DOHH2 (cell line): ENCODE measurements at regions not wholly inside any gene's neighbourhood (a gene's known extent, or its start where the extent isn't known, plus 50 kb on each side); places are given as distances from the start of the nearest gene placed in this dataset.

Experiments
- H3F3A ChIP-seq: fragments of 200-600 bp; sonication (generic), shearing (Covaris generic); 2 replicates; pipeline ENCODE4 v1.6.0; 2016; ENCODE audit warnings: antibody characterized with exemption, mild to moderate bottlenecking; ENCODE audit not compliant: control insufficient read depth, insufficient read depth
- H3K27ac ChIP-seq: fragments of 200-600 bp; sonication (generic); 2 replicates; pipeline ENCODE4 v1.5.1; 2014; ENCODE audit warnings: low read depth, mild to moderate bottlenecking, low read length, moderate library complexity
- H3K27me3 ChIP-seq: fragments of 200-600 bp; sonication (generic); 2 replicates; pipeline ENCODE4 v1.6.1; 2014; ENCODE audit warnings: mild to moderate bottlenecking, low read length, mixed read lengths; ENCODE audit not compliant: control insufficient read depth
- H3K36me3 ChIP-seq: fragments of 200-600 bp; sonication (generic); 2 replicates; pipeline ENCODE4 v1.6.1; 2014; ENCODE audit warnings: mild to moderate bottlenecking, low read length, moderate library complexity, mixed read lengths; ENCODE audit not compliant: control insufficient read depth
- H3K4me1 ChIP-seq: fragments of 200-600 bp; sonication (generic); 2 replicates; pipeline ENCODE4 v1.6.1; 2014; ENCODE audit warnings: mild to moderate bottlenecking, low read length, mixed read lengths; ENCODE audit not compliant: control insufficient read depth
- H3K4me2 ChIP-seq: fragments of 200-600 bp; sonication (generic); 2 replicates; pipeline ENCODE4 v1.6.0; 2014; ENCODE audit warnings: mild to moderate bottlenecking, low read length, moderate library complexity
- H3K4me3 ChIP-seq: fragments of 200-600 bp; sonication (generic); 2 replicates; pipeline ENCODE4 v1.5.1; 2014; ENCODE audit warnings: mild to moderate bottlenecking, low read length, mixed read lengths
- H3K79me2 ChIP-seq: fragments of 200-600 bp; sonication (generic); 2 replicates; pipeline ENCODE4 v1.6.1; 2014; ENCODE audit warnings: mild to moderate bottlenecking, low read length, mixed read lengths; ENCODE audit not compliant: control insufficient read depth
- H3K9me2 ChIP-seq: fragments of 200-600 bp; sonication (generic); replicated peaks from 2 replicates; pipeline ENCODE4 v1.6.1; 2014; ENCODE audit warnings: mild to moderate bottlenecking, low read length, mixed read lengths; ENCODE audit not compliant: control insufficient read depth
- H3K9me3 ChIP-seq: fragments of 200-600 bp; sonication (generic); 2 replicates; pipeline ENCODE4 v1.6.1; 2014; ENCODE audit warnings: antibody characterized with exemption, low read length, mixed read lengths; ENCODE audit not compliant: control insufficient read depth, insufficient read depth
- H4K20me1 ChIP-seq: fragments of 200-600 bp; sonication (generic); 2 replicates; pipeline ENCODE4 v1.6.0; 2014; ENCODE audit warnings: low read depth, mild to moderate bottlenecking, antibody characterized with exemption, low read length, moderate library complexity; ENCODE audit not compliant: control insufficient read depth, insufficient read depth
- EZH2phosphoT487 ChIP-seq: fragments of 200-600 bp; sonication (generic); IDR thresholded peaks from 2 replicates; pipeline ENCODE4 v1.6.1; 2017; ENCODE audit warnings: borderline replicate concordance, mild to moderate bottlenecking, antibody characterized with exemption, low read length, moderate library complexity, mixed read lengths
- TF ChIP-seq, protein P1 (sequence below): fragments of 200-600 bp; sonication (generic); IDR thresholded peaks from one replicate; pipeline ENCODE4 v1.5.1; 2014; ENCODE audit warnings: antibody characterized with exemption, mild to moderate bottlenecking, low read depth, low read length; ENCODE audit not compliant: poor library complexity, severe bottlenecking

DNA sequence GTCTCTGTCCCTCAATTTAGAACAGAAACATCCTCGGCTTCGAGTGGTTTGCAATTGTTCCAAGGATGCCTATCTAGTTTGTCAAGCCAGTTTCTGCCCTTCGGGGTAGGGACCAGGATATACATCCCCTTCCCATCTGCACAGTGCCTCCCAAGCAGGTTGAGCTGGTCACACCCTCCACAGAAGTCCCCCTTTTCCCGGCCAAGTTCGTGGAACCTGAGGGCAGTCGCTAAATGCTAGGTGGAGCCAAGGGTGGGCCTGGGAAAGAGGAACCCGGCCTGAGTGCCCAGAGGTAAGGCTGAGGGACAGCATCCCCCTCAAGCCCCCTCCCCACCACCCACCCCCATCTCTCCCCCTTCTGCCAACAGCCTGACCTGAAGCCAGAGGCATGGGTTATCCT, 62.4 kb upstream of the NANOS1 start:
- Histone ChIP-seq H3K79me2 (no peaks in the 10 kb centered on the region), H3K36me3 (no peaks in the 10 kb centered on the region), H3F3A (no peaks in the 10 kb centered on the region), H3K4me2 (no peak overlapping the region), H3K27me3 (peaks cover 10% of the 10 kb centered on the region), H3K9me2 (no peaks in the 10 kb centered on the region), H3K9me3 (no peaks in the 10 kb centered on the region), H3K27ac (no peak overlapping the region), H3K4me1 (no peaks in the 10 kb centered on the region), H3K4me3 (no peak overlapping the region), H4K20me1 (no peaks in the 10 kb centered on the region)
- no peak for TF ChIP-seq EZH2phosphoT487
- TF ChIP-seq, protein P1, sequence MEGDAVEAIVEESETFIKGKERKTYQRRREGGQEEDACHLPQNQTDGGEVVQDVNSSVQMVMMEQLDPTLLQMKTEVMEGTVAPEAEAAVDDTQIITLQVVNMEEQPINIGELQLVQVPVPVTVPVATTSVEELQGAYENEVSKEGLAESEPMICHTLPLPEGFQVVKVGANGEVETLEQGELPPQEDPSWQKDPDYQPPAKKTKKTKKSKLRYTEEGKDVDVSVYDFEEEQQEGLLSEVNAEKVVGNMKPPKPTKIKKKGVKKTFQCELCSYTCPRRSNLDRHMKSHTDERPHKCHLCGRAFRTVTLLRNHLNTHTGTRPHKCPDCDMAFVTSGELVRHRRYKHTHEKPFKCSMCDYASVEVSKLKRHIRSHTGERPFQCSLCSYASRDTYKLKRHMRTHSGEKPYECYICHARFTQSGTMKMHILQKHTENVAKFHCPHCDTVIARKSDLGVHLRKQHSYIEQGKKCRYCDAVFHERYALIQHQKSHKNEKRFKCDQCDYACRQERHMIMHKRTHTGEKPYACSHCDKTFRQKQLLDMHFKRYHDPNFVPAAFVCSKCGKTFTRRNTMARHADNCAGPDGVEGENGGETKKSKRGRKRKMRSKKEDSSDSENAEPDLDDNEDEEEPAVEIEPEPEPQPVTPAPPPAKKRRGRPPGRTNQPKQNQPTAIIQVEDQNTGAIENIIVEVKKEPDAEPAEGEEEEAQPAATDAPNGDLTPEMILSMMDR, result no peak

DNA sequence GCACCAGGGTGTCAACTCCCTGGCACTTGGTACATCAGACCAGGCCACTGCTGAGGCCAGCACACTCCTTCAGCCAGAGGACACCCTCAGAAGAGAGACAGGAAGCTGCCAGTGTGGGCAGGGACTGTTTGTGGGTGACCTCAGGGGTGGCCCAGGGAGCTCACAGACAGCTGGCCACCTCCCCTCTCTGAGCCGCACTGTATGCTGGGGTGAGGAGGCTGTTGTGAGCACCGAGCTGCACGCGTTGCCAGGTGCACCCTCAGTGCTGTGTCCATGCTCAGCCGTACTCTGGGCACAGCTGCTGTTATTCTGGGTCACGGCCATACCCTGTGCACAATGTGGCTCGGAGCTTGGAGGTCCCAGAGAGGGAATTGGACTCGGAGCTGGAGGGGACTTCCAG, 61.5 kb upstream of the NANOS1 start:
- Histone ChIP-seq H3K27me3 (peaks cover 10% of the 10 kb centered on the region), H4K20me1 (no peaks in the 10 kb centered on the region), H3K27ac (no peak overlapping the region), H3F3A (no peaks in the 10 kb centered on the region), H3K4me3 (no peak overlapping the region), H3K4me2 (no peak overlapping the region), H3K4me1 (no peaks in the 10 kb centered on the region), H3K9me2 (no peaks in the 10 kb centered on the region), H3K9me3 (no peaks in the 10 kb centered on the region), H3K79me2 (no peaks in the 10 kb centered on the region), H3K36me3 (no peaks in the 10 kb centered on the region)
- TF ChIP-seq EZH2phosphoT487, result no peak
- TF ChIP-seq, protein P1, result no peak

DNA sequence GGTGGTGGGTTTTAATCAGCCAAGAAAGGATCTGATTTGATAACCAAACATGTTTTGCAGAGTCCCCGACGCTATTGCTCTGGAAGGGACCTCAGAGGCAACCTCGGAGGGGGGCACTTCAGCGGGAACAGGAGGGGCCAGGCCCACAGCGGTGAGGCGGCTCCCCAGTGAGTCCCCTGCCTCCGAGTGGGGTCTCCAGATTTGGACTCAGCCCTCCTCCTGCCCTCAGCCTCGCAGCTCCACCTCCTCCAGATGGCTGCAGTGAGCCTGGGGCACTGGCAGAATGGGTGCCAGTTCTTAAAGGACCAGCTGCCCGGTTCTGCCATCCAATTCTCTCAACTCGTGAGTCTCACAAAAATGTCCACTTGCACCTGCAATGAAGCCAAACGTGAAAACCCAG, 61.0 kb upstream of the NANOS1 start:
- no peak overlapping the region for H3K4me2 ChIP-seq
- H3K36me3 ChIP-seq, result no peaks in the 10 kb centered on the region
- H3K27me3 ChIP-seq, result peaks cover 10% of the 10 kb centered on the region
- no peaks in the 10 kb centered on the region for H3K9me3 ChIP-seq
- H4K20me1 ChIP-seq, result no peaks in the 10 kb centered on the region
- no peak overlapping the region for H3K4me3 ChIP-seq
- no peak for TF ChIP-seq EZH2phosphoT487
- TF ChIP-seq, protein P1, result no peak
- no peaks in the 10 kb centered on the region for H3K4me1 ChIP-seq
- no peaks in the 10 kb centered on the region for H3K79me2 ChIP-seq
- no peaks in the 10 kb centered on the region for H3F3A ChIP-seq
- H3K9me2 ChIP-seq, result no peaks in the 10 kb centered on the region
- H3K27ac ChIP-seq, result no peak overlapping the region

DNA sequence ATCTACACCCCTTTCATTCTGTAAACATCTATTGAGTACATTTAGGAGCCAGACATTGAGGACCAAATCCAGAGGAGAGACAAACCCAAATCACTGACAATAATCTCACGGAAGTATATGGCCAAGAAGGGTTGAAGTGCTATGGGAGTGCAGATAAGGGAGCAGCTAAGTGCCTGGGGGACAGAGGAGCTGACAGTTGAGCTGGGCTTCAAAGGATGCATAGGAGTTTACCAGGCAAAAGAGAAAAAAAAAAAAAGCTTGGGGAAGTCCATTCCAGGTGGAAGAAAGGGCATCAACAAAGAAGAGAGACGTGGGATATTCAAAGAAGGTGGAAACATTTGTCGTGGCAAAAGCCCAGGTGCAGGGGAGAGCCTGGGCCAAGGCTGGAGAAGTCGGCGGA, 60.5 kb upstream of the NANOS1 start:
- H3K27me3 ChIP-seq, result peaks cover 13% of the 10 kb centered on the region

More for the DNA sequence above, 60.5 kb upstream of the NANOS1 start:
- no peak overlapping the region for H3K27ac ChIP-seq
- no peaks in the 10 kb centered on the region for H4K20me1 ChIP-seq
- H3K79me2 ChIP-seq, result no peaks in the 10 kb centered on the region
- no peaks in the 10 kb centered on the region for H3K4me1 ChIP-seq
- H3K36me3 ChIP-seq, result no peaks in the 10 kb centered on the region
- TF ChIP-seq EZH2phosphoT487, result no peak
- TF ChIP-seq, protein P1, result no peak
- H3K4me3 ChIP-seq, result no peak overlapping the region
- no peaks in the 10 kb centered on the region for H3K9me2 ChIP-seq
- H3F3A ChIP-seq, result no peaks in the 10 kb centered on the region
- H3K9me3 ChIP-seq, result no peaks in the 10 kb centered on the region
- H3K4me2 ChIP-seq, result no peak overlapping the region
